ENCODE measurements at regions not wholly inside any gene's neighbourhood (a gene's known extent, or its start where the extent isn't known, plus 50 kb on each side); places are given as distances from the start of the nearest gene placed in this dataset.

- no peak overlapping the region for H3K4me3 ChIP-seq (ENCODE audit: low read depth, low read length)
- TF ChIP-seq CTCF (IDR thresholded peaks at IDR 0.05; ENCODE audit: borderline replicate concordance, insufficient read depth, low read depth, low read length) = no peak
Measured at GRCh38 chr9:135255033-135255840, 167.8 kb downstream of the OLFM1 start.

DNA sequence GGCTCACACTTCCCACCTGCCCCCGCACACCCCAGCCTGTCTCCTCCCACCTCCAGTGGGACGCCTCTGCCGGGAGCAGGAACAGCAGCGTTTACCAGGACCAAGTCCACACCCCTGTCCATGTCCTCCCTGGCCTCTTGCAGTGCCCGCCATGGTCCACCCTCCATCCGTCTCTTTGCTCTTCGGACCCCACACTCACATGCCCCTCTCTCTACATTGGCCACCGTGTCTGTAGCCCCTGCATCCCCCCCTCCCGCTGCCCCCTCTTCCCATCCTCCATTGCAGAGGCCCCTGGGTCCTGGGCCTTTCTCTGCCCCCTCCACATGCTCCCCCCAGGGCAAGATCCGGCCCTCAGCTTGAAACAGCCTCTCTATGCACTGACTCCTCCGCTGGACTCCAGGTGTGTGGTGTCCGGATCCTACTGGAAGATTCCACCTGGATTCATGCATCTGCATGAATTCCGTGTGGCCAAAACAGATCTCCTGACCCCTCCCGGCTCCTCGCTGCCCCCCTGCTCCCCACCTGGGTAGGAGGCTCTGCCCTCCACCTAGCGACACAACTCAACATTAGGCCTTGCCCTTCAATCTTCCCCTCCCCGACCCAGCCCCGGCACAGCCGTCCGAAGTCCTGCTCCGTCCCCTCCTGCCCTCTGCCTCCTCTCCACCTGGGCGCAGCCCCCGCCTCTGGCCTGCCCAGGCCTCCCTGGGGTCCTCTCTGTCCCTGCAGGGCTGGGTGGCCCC is 168.5 kb downstream of the OLFM1 start:
- H3K4me3 ChIP-seq (ENCODE audit: low read depth, low read length) = no peak overlapping the region
- no peak for TF ChIP-seq CTCF (IDR thresholded peaks at IDR 0.05; ENCODE audit: borderline replicate concordance, insufficient read depth, low read depth, low read length)

DNA sequence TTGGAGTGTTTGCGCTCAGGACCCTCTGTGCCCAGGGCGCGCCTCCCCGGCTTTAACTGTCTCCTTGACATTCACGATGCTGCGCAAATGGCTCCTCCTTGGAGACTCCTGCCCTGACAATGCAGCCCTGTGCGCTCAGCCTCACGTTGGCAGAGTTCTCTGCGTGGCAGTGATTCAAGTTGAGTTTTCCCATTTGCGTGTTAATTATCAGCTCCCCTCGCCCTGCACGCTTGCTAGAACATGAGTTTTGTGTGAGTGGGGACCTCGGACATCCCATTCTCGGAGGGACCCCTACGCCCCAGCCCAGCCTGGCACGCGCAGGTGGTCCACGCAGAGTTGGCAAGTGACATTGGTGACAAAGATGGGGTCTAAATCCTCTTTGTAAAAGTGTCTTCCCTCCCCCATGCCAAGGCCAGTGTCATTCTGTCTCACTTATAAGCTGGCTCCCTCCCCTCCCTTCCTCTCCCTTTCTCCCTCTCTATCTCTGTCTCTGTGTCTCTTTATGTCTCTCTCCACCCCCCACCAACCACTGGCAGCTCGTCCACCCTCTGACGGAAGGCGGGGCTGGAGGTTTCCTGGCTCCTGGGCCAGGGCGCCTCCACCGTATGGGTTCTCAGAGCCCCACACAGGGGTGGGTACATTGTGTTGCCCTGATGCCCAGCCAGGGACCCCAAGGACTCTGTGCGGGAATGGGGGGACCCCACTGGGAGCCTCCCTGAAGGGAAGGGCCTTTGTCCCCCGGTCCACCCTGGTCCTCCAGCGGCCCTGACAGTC is 169.3 kb downstream of the OLFM1 start:
- TF ChIP-seq CTCF (IDR thresholded peaks at IDR 0.05; ENCODE audit: borderline replicate concordance, insufficient read depth, low read depth, low read length) = no peak
- H3K4me3 ChIP-seq (ENCODE audit: low read depth, low read length) = no peak overlapping the region

DNA sequence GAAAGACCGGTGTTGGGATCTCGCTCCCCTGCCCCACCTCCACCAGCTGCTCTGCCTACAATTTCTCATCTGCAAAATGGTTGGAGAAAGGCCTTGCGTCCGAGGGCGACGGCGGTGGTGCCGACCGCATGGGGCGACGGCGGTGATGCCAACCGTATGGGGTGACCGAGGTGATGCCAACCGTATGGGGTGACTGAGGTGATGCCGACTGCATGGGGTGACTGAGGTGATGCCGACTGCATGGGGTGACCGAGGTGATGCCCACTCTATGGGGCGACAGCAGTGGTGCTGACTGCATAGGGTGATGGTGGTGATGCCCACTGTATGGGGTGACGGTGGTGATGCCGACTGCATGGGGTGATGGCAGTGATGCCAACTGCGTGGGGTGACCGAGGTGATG is 171.0 kb downstream of the OLFM1 start:
- TF ChIP-seq CTCF (IDR thresholded peaks at IDR 0.05; ENCODE audit: borderline replicate concordance, insufficient read depth, low read depth, low read length) = no peak

DNA sequence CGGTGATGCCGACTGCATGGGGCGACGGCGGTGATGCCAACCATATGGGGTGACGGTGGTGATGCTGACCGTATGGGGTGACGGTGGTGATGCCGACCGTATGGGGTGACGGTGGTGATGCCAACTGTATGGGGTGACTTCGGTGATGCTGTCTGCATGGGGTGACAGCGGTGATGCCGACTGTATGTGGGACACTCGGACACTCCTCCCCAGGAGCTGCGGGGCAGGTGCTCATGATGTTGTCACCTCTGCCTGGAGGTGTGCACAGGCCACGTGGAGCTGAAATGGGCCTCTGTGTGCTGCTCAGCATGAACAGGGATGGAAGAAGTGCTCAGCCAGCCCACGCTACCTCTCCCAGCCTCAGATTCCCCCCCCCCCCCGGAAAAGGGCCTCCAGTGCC is 171.8 kb downstream of the OLFM1 start:
- H3K4me3 ChIP-seq (ENCODE audit: low read depth, low read length) = no peak overlapping the region
- TF ChIP-seq CTCF (IDR thresholded peaks at IDR 0.05; ENCODE audit: borderline replicate concordance, insufficient read depth, low read depth, low read length) = no peak

More for the DNA sequence above, 171.0 kb downstream of the OLFM1 start:
- no peak overlapping the region for H3K4me3 ChIP-seq (ENCODE audit: low read depth, low read length)

- TF ChIP-seq CTCF (IDR thresholded peaks at IDR 0.05; ENCODE audit: borderline replicate concordance, insufficient read depth, low read depth, low read length) = no peak
- no peak overlapping the region for H3K4me3 ChIP-seq (ENCODE audit: low read depth, low read length)
Measured at GRCh38 chr9:135260221-135261180, 173.0 kb downstream of the OLFM1 start.

Measured in GM12875 (cell line).